Mesendoderm (in vitro differentiated cells): ENCODE measurements at regions not wholly inside any gene's neighbourhood (a gene's known extent, or its start where the extent isn't known, plus 50 kb on each side); places are given as distances from the start of the nearest gene placed in this dataset.

Source experiments
- DNase-seq: peaks from one replicate; pipeline ENCODE4 v3.0.0; 2013
- H2AK5ac ChIP-seq: 2 replicates; pipeline ENCODE4 v1.6.1; 2013; ENCODE audit warnings: low read length, inconsistent platforms
- H2BK120ac ChIP-seq: 2 replicates; pipeline ENCODE4 v1.6.1; 2013; ENCODE audit warnings: low read depth, mild to moderate bottlenecking, low read length, moderate library complexity, mixed read lengths
- H2BK15ac ChIP-seq: replicated peaks from 2 replicates; pipeline ENCODE4 v1.6.1; 2013; ENCODE audit warnings: low read depth, mild to moderate bottlenecking, moderate library complexity
- H2BK5ac ChIP-seq: 2 replicates; pipeline ENCODE4 v1.6.1; 2013; ENCODE audit warnings: low read length, inconsistent platforms
- H3K18ac ChIP-seq: 2 replicates; pipeline ENCODE4 v1.6.1; 2013; ENCODE audit warnings: mild to moderate bottlenecking, low read length, mixed read lengths
- H3K23ac ChIP-seq: one replicate; pipeline ENCODE4 v1.6.1; 2013; ENCODE audit warnings: low read length
- H3K27ac ChIP-seq: 2 replicates; pipeline ENCODE4 v1.5.1; 2013; ENCODE audit warnings: low read depth, mild to moderate bottlenecking, inconsistent platforms, low read length, moderate library complexity
- H3K27me3 ChIP-seq: 2 replicates; pipeline ENCODE4 v1.6.1; 2013; ENCODE audit warnings: low read length, control low read depth, mild to moderate bottlenecking, inconsistent platforms; ENCODE audit not compliant: insufficient read depth, poor library complexity
- H3K36me3 ChIP-seq: 2 replicates; pipeline ENCODE4 v1.6.1; 2013; ENCODE audit warnings: low read length, inconsistent platforms; ENCODE audit not compliant: control insufficient read depth, insufficient read depth
- H3K4ac ChIP-seq: one replicate; pipeline ENCODE4 v1.6.1; 2013; ENCODE audit warnings: low read depth, mild to moderate bottlenecking, low read length, moderate library complexity
- H3K4me1 ChIP-seq: 2 replicates; pipeline ENCODE4 v1.6.1; 2013; ENCODE audit warnings: low read depth, low read length, inconsistent platforms; ENCODE audit not compliant: control insufficient read depth
- H3K4me2 ChIP-seq: 2 replicates; pipeline ENCODE4 v1.6.1; 2013; ENCODE audit warnings: low read length
- H3K4me3 ChIP-seq: 2 replicates; pipeline ENCODE4 v1.5.1; 2013; ENCODE audit warnings: mild to moderate bottlenecking, low read length
- H3K56ac ChIP-seq: one replicate; pipeline ENCODE4 v1.6.1; 2013; ENCODE audit warnings: low read length
- H3K79me1 ChIP-seq: 2 replicates; pipeline ENCODE4 v1.6.1; 2013; ENCODE audit warnings: low read length, inconsistent platforms
- H3K79me2 ChIP-seq: 2 replicates; pipeline ENCODE4 v1.6.1; 2013; ENCODE audit warnings: mild to moderate bottlenecking, low read length; ENCODE audit not compliant: control insufficient read depth, insufficient read depth
- H3K9ac ChIP-seq: 2 replicates; pipeline ENCODE4 v1.6.1; 2013; ENCODE audit warnings: low read length, inconsistent platforms
- H4K5ac ChIP-seq: one replicate; pipeline ENCODE4 v1.6.1; 2013; ENCODE audit warnings: low read length
- H4K8ac ChIP-seq: one replicate; pipeline ENCODE4 v1.6.1; 2013; ENCODE audit warnings: low read depth, mild to moderate bottlenecking, control low read depth, low read length, moderate library complexity
- WGBS: extraction: QIAGEN DNeasy Blood & Tissue Kit; methylation state at CpG from one replicate; pipeline ENCODE4 v1.1.7; 2013; ENCODE audit warnings: low lambda C conversion rate, missing lambda C conversion rate; ENCODE audit not compliant: insufficient coverage; ENCODE audit errors: extremely low coverage; 5-methylcytosine and 5-hydroxymethylcytosine counted together

DNA sequence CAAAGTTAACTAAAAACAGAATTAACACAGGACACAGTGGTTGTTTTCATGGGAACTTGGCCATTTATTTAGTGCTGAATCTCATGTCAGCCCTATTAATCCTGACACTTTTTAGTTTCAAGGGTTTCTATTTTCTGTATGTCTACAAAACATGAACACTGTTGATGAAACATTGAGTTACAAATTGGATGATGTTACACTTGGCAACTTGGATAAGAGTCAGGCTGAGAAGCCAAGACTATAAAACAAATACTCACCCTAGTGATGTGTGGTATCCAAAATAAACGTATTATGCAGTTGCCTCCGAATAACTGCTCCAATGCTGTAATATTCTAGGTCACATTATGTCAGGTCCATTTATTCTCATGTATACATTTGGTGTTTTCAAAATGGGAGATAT is 349.6 kb downstream of the ZIC1 start:
- no peak overlapping the region for H3K4me2 ChIP-seq
- no peaks in the 10 kb centered on the region for H3K27me3 ChIP-seq
- H2BK5ac ChIP-seq: no peak overlapping the region
- H3K4me3 ChIP-seq: no peak overlapping the region
- H2AK5ac ChIP-seq: no peak overlapping the region
- no peaks in the 10 kb centered on the region for H3K36me3 ChIP-seq
- no peaks in the 10 kb centered on the region for H3K79me2 ChIP-seq
- H3K23ac ChIP-seq: no peak overlapping the region
- no peak overlapping the region for H2BK120ac ChIP-seq
- H3K9ac ChIP-seq: no peak overlapping the region
- H3K56ac ChIP-seq: no peak overlapping the region
- DNase-seq: no peak
- no peak overlapping the region for H3K27ac ChIP-seq
- no peak overlapping the region for H4K5ac ChIP-seq
- H4K8ac ChIP-seq: no peak overlapping the region
- no peaks in the 10 kb centered on the region for H3K79me1 ChIP-seq
- no peaks in the 10 kb centered on the region for H3K4me1 ChIP-seq
- H3K18ac ChIP-seq: no peak overlapping the region
- no peak overlapping the region for H2BK15ac ChIP-seq
- no CpG with 5 or more reads among the region's 2 CpGs for WGBS
- H3K4ac ChIP-seq: no peak overlapping the region

DNA sequence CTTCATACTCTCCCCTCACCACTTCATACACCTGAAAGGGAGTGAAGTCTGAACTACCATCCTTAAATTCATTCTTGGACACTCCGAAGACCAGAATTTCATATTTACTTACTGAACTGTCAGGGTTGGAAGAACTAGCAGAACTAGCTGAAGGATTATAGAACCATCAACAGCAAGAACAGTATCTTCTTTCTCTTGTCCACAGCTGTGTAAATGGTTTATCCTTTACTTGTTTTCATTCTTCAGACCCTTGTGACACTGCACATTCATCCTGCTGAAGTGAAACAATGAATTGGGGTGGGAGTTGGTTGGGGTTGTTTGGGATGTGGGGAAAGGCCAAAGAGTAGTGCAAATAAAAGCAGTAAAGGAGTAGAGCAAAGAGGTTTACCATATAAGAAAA is 350.9 kb downstream of the ZIC1 start:
- Histone ChIP-seq H3K79me2 (no peaks in the 10 kb centered on the region), H2BK15ac (no peak overlapping the region), H4K8ac (no peak overlapping the region), H4K5ac (no peak overlapping the region), H3K9ac (no peak overlapping the region), H3K18ac (no peak overlapping the region), H3K23ac (no peak overlapping the region), H3K27me3 (no peaks in the 10 kb centered on the region), H3K36me3 (no peaks in the 10 kb centered on the region), H2BK5ac (no peak overlapping the region), H2BK120ac (no peak overlapping the region), H3K4ac (no peak overlapping the region), H3K79me1 (no peaks in the 10 kb centered on the region), H2AK5ac (no peak overlapping the region), H3K4me1 (no peaks in the 10 kb centered on the region), H3K4me3 (no peak overlapping the region), H3K4me2 (no peak overlapping the region), H3K27ac (no peak overlapping the region), H3K56ac (no peak overlapping the region)
- no peak for DNase-seq
- WGBS: no CpG with 5 or more reads among the region's 1 CpG

DNA sequence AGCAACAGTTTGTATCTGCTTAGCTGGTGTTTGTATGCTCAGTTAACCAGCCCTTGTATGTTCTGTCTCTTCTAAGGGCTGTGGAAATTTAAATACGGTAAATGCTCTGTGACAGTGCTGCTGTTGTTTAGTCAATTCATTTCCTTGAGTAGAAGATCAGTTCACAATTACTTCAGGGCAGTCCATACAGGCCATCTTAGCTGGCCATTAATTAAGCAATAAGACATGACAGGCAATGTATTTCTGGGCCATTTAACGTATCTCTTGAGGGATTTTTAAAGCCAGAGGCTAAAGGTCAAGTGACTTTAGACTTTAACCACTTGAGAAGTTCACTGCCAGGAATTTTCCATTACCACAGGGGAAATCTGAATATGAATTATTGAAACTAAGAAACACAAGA is 351.8 kb downstream of the ZIC1 start:
- DNase-seq: no peak
- H3K4me3 ChIP-seq: no peak overlapping the region

GRCh38 chr3:147773116-147773630 is 364.0 kb downstream of the ZIC1 start:
- no peak overlapping the region for H3K27ac ChIP-seq
- H3K36me3 ChIP-seq: no peaks in the 10 kb centered on the region
- no CpG with 5 or more reads among the region's 2 CpGs for WGBS
- H3K4ac ChIP-seq: no peak overlapping the region
- H4K5ac ChIP-seq: no peak overlapping the region
- no peak overlapping the region for H3K9ac ChIP-seq
- H2BK120ac ChIP-seq: no peak overlapping the region
- H2BK15ac ChIP-seq: no peak overlapping the region
- H3K79me1 ChIP-seq: no peaks in the 10 kb centered on the region
- no peak overlapping the region for H3K56ac ChIP-seq
- H3K4me2 ChIP-seq: no peak overlapping the region
- no peak overlapping the region for H3K18ac ChIP-seq
- no peaks in the 10 kb centered on the region for H3K27me3 ChIP-seq
- H2BK5ac ChIP-seq: no peak overlapping the region
- H3K79me2 ChIP-seq: no peaks in the 10 kb centered on the region
- H4K8ac ChIP-seq: no peak overlapping the region
- H3K4me1 ChIP-seq: no peaks in the 10 kb centered on the region
- H2AK5ac ChIP-seq: no peak overlapping the region
- H3K4me3 ChIP-seq: no peak overlapping the region
- DNase-seq: no peak
- H3K23ac ChIP-seq: no peak overlapping the region

More for the DNA sequence above, 351.8 kb downstream of the ZIC1 start:
- Histone ChIP-seq H3K27ac (no peak overlapping the region), H3K27me3 (no peaks in the 10 kb centered on the region), H2BK5ac (no peak overlapping the region), H3K4ac (no peak overlapping the region), H3K4me1 (no peaks in the 10 kb centered on the region), H2BK15ac (no peak overlapping the region), H4K5ac (no peak overlapping the region), H3K36me3 (no peaks in the 10 kb centered on the region), H3K23ac (no peak overlapping the region), H3K4me2 (no peak overlapping the region), H3K79me2 (no peaks in the 10 kb centered on the region), H3K9ac (no peak overlapping the region), H4K8ac (no peak overlapping the region), H3K18ac (no peak overlapping the region), H2AK5ac (no peak overlapping the region), H3K79me1 (no peaks in the 10 kb centered on the region), H2BK120ac (no peak overlapping the region), H3K56ac (no peak overlapping the region)
- no CpG with 5 or more reads among the region's 2 CpGs for WGBS

DNA sequence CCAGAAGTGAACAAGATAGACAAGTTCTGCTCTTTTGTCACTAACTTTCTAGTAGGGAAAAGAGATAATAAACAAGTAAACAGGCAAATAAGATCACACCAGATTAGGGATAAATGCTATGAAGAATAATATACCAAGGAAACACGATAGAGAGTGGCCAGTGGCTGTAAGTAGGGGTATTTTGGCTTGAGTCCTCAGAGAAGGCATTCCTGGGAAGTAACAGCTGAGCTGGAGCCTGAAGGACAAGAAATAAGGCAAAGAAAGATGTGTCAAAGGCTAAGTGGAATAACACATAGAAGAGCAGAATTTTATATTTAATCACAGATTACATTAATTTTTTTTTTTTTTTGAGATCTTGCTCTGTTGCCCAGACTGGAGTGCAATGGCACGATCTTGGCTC is 366.2 kb downstream of the ZIC1 start:
- Histone ChIP-seq H2AK5ac (no peak overlapping the region), H3K27ac (no peak overlapping the region), H3K27me3 (no peaks in the 10 kb centered on the region), H3K18ac (no peak overlapping the region), H2BK5ac (no peak overlapping the region), H3K79me1 (no peaks in the 10 kb centered on the region), H3K79me2 (no peaks in the 10 kb centered on the region), H2BK120ac (no peak overlapping the region), H2BK15ac (no peak overlapping the region), H3K36me3 (no peaks in the 10 kb centered on the region), H3K56ac (no peak overlapping the region), H3K4me1 (no peaks in the 10 kb centered on the region), H3K9ac (no peak overlapping the region), H3K4ac (no peak overlapping the region), H3K23ac (no peak overlapping the region), H4K5ac (no peak overlapping the region), H3K4me3 (no peak overlapping the region), H4K8ac (no peak overlapping the region), H3K4me2 (no peak overlapping the region)
- no peak for DNase-seq
- no CpG with 5 or more reads among the region's 2 CpGs for WGBS

DNA sequence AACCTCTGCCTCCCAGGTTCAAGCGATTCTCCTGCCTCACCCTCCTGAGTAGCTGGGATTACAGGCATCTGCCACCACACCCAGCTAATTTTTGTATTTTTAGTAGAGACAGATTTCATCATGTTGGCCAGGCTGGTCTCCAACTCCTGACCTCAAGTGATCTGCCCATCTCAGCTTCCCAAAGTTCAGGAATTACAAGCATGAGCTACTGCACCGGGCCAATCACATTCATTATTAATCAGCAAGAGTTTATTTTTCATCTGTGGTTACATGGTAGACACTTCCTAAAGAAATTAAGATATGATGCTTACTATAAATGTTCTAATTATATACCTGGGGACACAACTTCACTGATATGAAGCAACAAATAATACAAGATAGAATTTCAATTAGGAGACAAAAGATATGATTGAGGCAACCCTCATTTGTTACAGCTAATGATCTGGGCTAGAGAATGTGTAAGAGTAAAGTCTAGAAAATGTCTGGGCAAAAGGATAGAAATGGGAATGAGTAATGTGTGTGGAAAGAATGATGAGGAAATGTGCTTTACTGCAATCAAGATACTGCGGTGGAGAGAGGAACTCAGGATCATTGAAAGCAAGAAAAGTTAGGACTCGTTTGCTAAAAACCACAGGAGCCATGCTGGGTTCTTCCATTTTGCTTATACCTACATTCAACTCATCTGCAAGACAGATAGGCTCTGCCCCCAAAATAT is 366.8 kb downstream of the ZIC1 start:
- H2BK15ac ChIP-seq: no peak overlapping the region
- H4K8ac ChIP-seq: no peak overlapping the region
- no peak overlapping the region for H2BK5ac ChIP-seq
- H3K4me3 ChIP-seq: no peak overlapping the region
- no peak overlapping the region for H3K23ac ChIP-seq
- H3K27ac ChIP-seq: no peak overlapping the region
- no peaks in the 10 kb centered on the region for H3K79me2 ChIP-seq
- no peak overlapping the region for H3K9ac ChIP-seq
- H2AK5ac ChIP-seq: no peak overlapping the region
- no peak overlapping the region for H3K4ac ChIP-seq
- no peak overlapping the region for H3K56ac ChIP-seq
- H3K79me1 ChIP-seq: no peaks in the 10 kb centered on the region
- no peak overlapping the region for H2BK120ac ChIP-seq
- H3K36me3 ChIP-seq: no peaks in the 10 kb centered on the region
- no peaks in the 10 kb centered on the region for H3K27me3 ChIP-seq
- no peak overlapping the region for H4K5ac ChIP-seq
- no peak overlapping the region for H3K4me2 ChIP-seq
- DNase-seq: no peak
- WGBS: no CpG with 5 or more reads among the region's 4 CpGs
- H3K4me1 ChIP-seq: no peaks in the 10 kb centered on the region
- no peak overlapping the region for H3K18ac ChIP-seq
